ENCODE measurements at regions not wholly inside any gene's neighbourhood (a gene's known extent, or its start where the extent isn't known, plus 50 kb on each side); places are given as distances from the start of the nearest gene placed in this dataset.

DNA sequence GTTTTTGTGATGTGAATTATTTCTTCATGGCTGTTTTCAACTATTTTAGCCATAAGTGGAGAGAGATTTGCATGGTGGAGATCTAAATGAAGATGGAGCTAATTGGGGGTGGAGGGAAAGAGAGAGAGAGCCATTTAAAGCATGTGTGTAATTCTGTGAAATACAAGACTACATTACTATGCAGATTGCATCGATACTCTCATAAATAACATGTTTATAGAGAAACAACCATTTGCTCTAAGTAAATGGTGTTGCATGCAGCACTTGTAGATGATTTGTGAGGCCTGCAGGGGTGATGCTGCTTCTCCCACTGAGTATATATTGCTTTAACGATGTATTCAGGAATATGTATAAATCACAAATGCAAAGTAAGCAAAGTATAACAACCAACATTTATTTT lies 270.2 kb upstream of the RIOK2 start:
- Histone ChIP-seq H3K4me3 (ENCODE audit: low read length in 2 of 2) (no peak overlapping the region), H3K36me3 (ENCODE audit: control insufficient read depth in 2 of 2, insufficient read depth in 2 of 2, low read length in 1 of 2) (no peaks in the 10 kb centered on the region), H3K27ac (ENCODE audit: low read depth in 1 of 2, low read length in 1 of 2) (no peak overlapping the region), H3K27me3 (ENCODE audit: control insufficient read depth in 2 of 2, insufficient read depth in 1 of 2, low read length in 1 of 2) (no peaks in the 10 kb centered on the region), H3K9me3 (ENCODE audit: control insufficient read depth in 2 of 2, insufficient read depth in 1 of 2, low read length in 1 of 2) (no peaks in the 10 kb centered on the region), H3K4me1 (ENCODE audit: control insufficient read depth in 2 of 2, insufficient read depth in 2 of 2, low read length in 2 of 2) (no peaks in the 10 kb centered on the region)
- 96% methylated on average over 2 of the region's 2 CpGs for WGBS
- DNase-seq (ENCODE audit: low read depth in 6 of 9, low spot score in 9 of 9) = no peak

DNA sequence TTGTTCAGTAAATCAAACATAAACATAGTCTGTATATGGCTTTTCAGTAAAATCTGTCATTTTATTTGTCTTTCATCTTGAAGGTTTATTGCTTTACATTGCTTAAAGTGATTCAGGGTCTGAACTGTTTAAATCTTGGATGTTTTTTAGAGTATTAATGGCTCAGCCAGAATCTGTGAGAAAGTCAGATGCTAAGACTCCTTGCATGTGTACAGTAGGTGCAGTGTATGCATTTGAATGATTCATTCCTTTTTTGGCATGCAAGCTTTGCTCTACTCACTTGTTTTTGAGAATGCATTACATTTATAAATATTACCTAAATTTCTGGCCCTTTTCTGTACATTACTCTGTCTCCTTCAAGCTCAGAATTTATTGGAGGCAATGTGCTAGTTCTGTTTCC lies 271.0 kb upstream of the RIOK2 start:
- no peak overlapping the region for H3K4me3 ChIP-seq (ENCODE audit: low read length in 2 of 2)
- DNase-seq (ENCODE audit: low read depth in 6 of 9, low spot score in 9 of 9) = no peak
- H3K27ac ChIP-seq (ENCODE audit: low read depth in 1 of 2, low read length in 1 of 2) = no peak overlapping the region
- no peaks in the 10 kb centered on the region for H3K9me3 ChIP-seq (ENCODE audit: control insufficient read depth in 2 of 2, insufficient read depth in 1 of 2, low read length in 1 of 2)
- H3K4me1 ChIP-seq (ENCODE audit: control insufficient read depth in 2 of 2, insufficient read depth in 2 of 2, low read length in 2 of 2) = no peaks in the 10 kb centered on the region
- no peaks in the 10 kb centered on the region for H3K36me3 ChIP-seq (ENCODE audit: control insufficient read depth in 2 of 2, insufficient read depth in 2 of 2, low read length in 1 of 2)
- H3K27me3 ChIP-seq (ENCODE audit: control insufficient read depth in 2 of 2, insufficient read depth in 1 of 2, low read length in 1 of 2) = no peaks in the 10 kb centered on the region

DNA sequence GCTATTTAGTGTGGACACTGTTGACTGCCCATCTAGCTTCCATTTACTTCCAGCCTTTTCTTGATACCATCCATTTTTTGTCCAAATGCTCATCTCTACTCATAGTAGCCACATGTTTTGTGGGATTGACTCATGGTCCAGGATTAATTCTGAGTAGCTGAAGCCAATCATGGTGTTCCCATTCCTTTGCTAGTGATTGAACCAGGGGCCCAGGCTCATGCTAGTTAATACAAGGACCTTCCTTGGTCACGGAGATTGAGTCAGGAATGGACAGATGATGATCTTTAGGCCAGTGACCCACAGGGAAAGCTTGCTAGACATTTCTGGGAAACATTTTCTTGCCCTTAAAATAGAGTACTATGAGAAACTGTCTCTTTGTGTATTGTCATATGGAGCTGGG lies 272.9 kb upstream of the RIOK2 start:
- H3K27ac ChIP-seq (ENCODE audit: low read depth in 1 of 2, low read length in 1 of 2) = no peak overlapping the region
- no peak for DNase-seq (ENCODE audit: low read depth in 6 of 9, low spot score in 9 of 9)

DNA sequence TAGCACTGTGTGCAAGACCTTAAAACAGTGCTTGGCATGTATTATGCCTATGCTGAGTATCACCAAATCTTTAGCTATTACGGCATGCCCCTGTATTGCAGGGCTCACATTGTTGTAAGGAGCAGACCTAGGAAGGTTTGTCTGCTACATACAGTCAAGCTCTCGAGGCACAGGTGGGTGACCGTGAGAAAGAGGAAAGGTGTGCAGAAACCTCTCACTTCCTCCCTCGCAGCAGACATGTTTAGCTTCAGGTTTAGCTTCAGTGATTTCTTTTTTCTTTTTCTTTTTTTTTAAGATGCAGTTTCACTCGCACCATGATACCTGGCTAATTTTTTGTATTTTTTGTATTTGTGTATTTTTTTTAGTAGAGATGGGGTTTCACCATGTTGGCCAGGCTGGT lies 275.8 kb upstream of the RIOK2 start:
- Histone ChIP-seq H3K27ac (ENCODE audit: low read depth in 1 of 2, low read length in 1 of 2) (no peak overlapping the region), H3K4me3 (ENCODE audit: low read length in 2 of 2) (no peak overlapping the region), H3K9me3 (ENCODE audit: control insufficient read depth in 2 of 2, insufficient read depth in 1 of 2, low read length in 1 of 2) (no peaks in the 10 kb centered on the region), H3K4me1 (ENCODE audit: control insufficient read depth in 2 of 2, insufficient read depth in 2 of 2, low read length in 2 of 2) (no peaks in the 10 kb centered on the region), H3K27me3 (ENCODE audit: control insufficient read depth in 2 of 2, insufficient read depth in 1 of 2, low read length in 1 of 2) (no peaks in the 10 kb centered on the region), H3K36me3 (ENCODE audit: control insufficient read depth in 2 of 2, insufficient read depth in 2 of 2, low read length in 1 of 2) (no peaks in the 10 kb centered on the region)
- 91% methylated on average over 5 of the region's 5 CpGs for WGBS
- no peak for DNase-seq (ENCODE audit: low read depth in 6 of 9, low spot score in 9 of 9)

More for the DNA sequence above, 272.9 kb upstream of the RIOK2 start:
- Histone ChIP-seq H3K27me3 (ENCODE audit: control insufficient read depth in 2 of 2, insufficient read depth in 1 of 2, low read length in 1 of 2) (no peaks in the 10 kb centered on the region), H3K4me1 (ENCODE audit: control insufficient read depth in 2 of 2, insufficient read depth in 2 of 2, low read length in 2 of 2) (no peaks in the 10 kb centered on the region), H3K9me3 (ENCODE audit: control insufficient read depth in 2 of 2, insufficient read depth in 1 of 2, low read length in 1 of 2) (no peaks in the 10 kb centered on the region), H3K4me3 (ENCODE audit: low read length in 2 of 2) (no peak overlapping the region), H3K36me3 (ENCODE audit: control insufficient read depth in 2 of 2, insufficient read depth in 2 of 2, low read length in 1 of 2) (no peaks in the 10 kb centered on the region)
- whole genome bisulfite sequencing = 88% methylated on average over 1 of the region's 1 CpG

DNA sequence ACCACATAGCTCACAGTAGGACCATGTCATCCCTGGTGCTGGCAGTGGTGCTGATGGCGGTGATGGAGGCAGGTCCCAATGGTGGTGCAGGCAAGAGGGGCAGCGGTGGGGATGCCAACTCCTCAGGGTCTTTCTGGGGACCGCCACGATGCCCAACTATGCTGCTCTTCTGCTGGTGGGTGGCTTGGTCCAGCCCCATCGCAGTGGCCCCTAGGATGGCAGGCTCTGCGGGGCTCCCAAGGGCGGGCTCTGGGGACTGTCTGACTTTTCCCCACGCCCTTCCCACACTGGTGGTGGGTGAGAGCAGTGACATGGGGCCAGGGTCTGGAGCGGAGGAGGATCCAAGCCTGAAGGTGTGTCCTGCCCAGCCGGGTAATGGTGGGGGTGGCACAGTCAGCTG lies 288.9 kb upstream of the RIOK2 start:
- peaks cover 2 to 36% of the 10 kb centered on the region in 2 donors for H3K9me3 ChIP-seq (ENCODE audit: control insufficient read depth in 2 of 2, insufficient read depth in 1 of 2, low read length in 1 of 2)

DNA sequence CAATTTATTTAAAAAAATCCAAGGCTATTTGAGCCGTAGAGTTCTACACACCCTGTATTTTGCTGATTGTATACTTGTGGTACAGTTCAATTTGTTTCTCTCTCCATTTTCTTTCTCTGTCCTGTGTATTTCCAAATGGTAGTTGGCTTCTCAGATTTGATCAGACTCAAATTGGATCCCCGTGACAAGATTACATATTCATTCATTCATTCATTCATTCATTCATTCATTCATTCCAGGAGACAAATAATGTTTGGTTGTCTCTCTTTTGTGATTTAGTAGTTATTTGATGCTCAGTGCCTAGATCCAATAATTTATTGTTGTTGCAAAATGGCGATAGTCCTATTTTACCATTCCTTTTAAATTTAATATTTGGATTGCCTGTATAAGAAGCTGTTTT lies 292.8 kb upstream of the RIOK2 start:
- H3K27ac ChIP-seq (ENCODE audit: low read depth in 1 of 2, low read length in 1 of 2) = no peak overlapping the region
- no peaks in the 10 kb centered on the region for H3K27me3 ChIP-seq (ENCODE audit: control insufficient read depth in 2 of 2, insufficient read depth in 1 of 2, low read length in 1 of 2)
- H3K9me3 ChIP-seq (ENCODE audit: control insufficient read depth in 2 of 2, insufficient read depth in 1 of 2, low read length in 1 of 2) = peaks cover 0 to 14% of the 10 kb centered on the region in 2 donors
- no peaks in the 10 kb centered on the region for H3K4me1 ChIP-seq (ENCODE audit: control insufficient read depth in 2 of 2, insufficient read depth in 2 of 2, low read length in 2 of 2)
- no peak overlapping the region for H3K4me3 ChIP-seq (ENCODE audit: low read length in 2 of 2)
- no peaks in the 10 kb centered on the region for H3K36me3 ChIP-seq (ENCODE audit: control insufficient read depth in 2 of 2, insufficient read depth in 2 of 2, low read length in 1 of 2)
- WGBS = 96% methylated on average over 3 of the region's 3 CpGs
- no peak for DNase-seq (ENCODE audit: low read depth in 6 of 9, low spot score in 9 of 9)

More for the DNA sequence above, 288.9 kb upstream of the RIOK2 start:
- no peak overlapping the region for H3K4me3 ChIP-seq (ENCODE audit: low read length in 2 of 2)
- no peaks in the 10 kb centered on the region for H3K36me3 ChIP-seq (ENCODE audit: control insufficient read depth in 2 of 2, insufficient read depth in 2 of 2, low read length in 1 of 2)
- no peaks in the 10 kb centered on the region for H3K4me1 ChIP-seq (ENCODE audit: control insufficient read depth in 2 of 2, insufficient read depth in 2 of 2, low read length in 2 of 2)
- no peaks in the 10 kb centered on the region for H3K27me3 ChIP-seq (ENCODE audit: control insufficient read depth in 2 of 2, insufficient read depth in 1 of 2, low read length in 1 of 2)
- DNase-seq (ENCODE audit: low read depth in 6 of 9, low spot score in 9 of 9) = no peak
- H3K27ac ChIP-seq (ENCODE audit: low read depth in 1 of 2, low read length in 1 of 2) = no peak overlapping the region
- 92% methylated on average over 10 of the region's 10 CpGs for WGBS

DNA sequence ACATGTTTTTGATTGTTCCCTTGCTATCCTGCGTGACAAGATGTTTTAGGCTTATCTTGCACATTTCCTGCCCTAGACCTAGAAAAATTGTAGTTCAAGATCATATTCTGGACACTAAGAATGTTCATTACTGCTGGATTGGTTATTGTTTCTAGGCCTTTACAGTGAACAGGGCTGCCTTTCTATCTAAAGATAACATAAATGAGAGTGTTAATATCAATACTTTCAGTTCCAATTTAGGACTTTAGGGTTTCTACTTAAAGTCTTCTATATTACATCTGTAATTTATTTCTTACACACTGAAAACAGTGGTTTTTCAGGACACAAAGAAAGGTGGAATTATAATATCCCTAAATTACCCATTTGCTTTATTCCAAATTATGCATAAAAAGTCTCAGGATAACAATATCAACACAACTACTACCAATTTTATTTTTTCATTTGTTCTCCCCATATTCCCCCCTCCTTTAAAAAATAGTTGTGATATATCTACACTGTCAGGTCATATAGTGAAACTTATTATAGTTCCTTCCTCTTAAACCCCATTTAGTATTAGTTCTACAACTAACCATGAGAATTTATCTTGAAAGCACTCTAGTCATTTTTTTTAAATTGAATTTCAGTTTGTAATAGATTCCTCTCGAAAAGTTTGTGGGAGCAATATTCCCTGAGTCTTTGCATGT lies 293.9 kb upstream of the RIOK2 start:
- Histone ChIP-seq H3K27ac (ENCODE audit: low read depth in 1 of 2, low read length in 1 of 2) (no peak overlapping the region), H3K4me3 (ENCODE audit: low read length in 2 of 2) (no peak overlapping the region), H3K9me3 (ENCODE audit: control insufficient read depth in 2 of 2, insufficient read depth in 1 of 2, low read length in 1 of 2) (peaks cover 0 to 2% of the 10 kb centered on the region in 2 donors), H3K4me1 (ENCODE audit: control insufficient read depth in 2 of 2, insufficient read depth in 2 of 2, low read length in 2 of 2) (no peaks in the 10 kb centered on the region), H3K27me3 (ENCODE audit: control insufficient read depth in 2 of 2, insufficient read depth in 1 of 2, low read length in 1 of 2) (no peaks in the 10 kb centered on the region), H3K36me3 (ENCODE audit: control insufficient read depth in 2 of 2, insufficient read depth in 2 of 2, low read length in 1 of 2) (no peaks in the 10 kb centered on the region)
- no peak for DNase-seq (ENCODE audit: low read depth in 6 of 9, low spot score in 9 of 9)
- 94% methylated on average over 2 of the region's 2 CpGs for WGBS

DNA sequence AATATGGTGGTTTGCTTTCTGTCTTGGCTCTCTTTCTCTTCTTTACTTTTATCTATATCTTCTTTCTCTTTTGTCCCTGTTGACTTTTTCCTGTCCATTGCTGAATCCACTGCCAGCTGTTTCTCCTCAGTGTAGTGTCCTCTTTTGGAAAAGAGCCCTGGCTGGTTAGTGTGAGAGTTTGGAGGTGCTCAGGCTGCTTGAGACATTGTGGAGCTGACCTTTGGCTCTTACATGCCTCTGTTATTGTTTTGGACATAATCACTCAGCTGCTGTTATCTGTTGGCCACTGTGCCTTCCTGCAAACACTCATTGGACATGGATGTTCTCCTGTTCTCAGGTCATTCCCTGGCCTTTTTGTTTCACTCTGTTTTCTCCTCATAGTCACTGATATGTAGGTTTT lies 295.4 kb upstream of the RIOK2 start:
- Histone ChIP-seq H3K9me3 (ENCODE audit: control insufficient read depth in 2 of 2, insufficient read depth in 1 of 2, low read length in 1 of 2) (no peaks in the 10 kb centered on the region), H3K36me3 (ENCODE audit: control insufficient read depth in 2 of 2, insufficient read depth in 2 of 2, low read length in 1 of 2) (no peaks in the 10 kb centered on the region), H3K4me1 (ENCODE audit: control insufficient read depth in 2 of 2, insufficient read depth in 2 of 2, low read length in 2 of 2) (no peaks in the 10 kb centered on the region), H3K27me3 (ENCODE audit: control insufficient read depth in 2 of 2, insufficient read depth in 1 of 2, low read length in 1 of 2) (no peaks in the 10 kb centered on the region), H3K27ac (ENCODE audit: low read depth in 1 of 2, low read length in 1 of 2) (no peak overlapping the region), H3K4me3 (ENCODE audit: low read length in 2 of 2) (no peak overlapping the region)
- DNase-seq (ENCODE audit: low read depth in 6 of 9, low spot score in 9 of 9) = no peak

DNA sequence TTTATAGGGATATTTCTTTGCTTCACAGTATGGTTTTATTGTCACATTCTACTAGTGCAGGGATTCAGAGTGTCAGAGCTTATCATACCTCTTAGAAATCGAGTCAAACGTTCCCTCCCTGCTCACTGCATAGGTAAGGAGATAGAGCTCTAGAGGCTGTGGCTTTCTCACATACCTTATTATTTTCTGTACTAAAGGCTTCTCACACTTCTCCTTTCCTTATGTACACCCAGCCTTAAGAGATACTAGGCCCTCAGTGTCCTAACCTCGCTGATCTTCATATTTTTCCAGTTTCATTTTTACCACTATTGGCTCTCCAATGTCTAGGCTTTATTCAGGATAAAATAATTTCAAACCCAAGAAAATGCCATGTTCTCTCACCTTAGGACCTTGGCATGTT lies 297.3 kb upstream of the RIOK2 start:
- DNase-seq (ENCODE audit: low read depth in 6 of 9, low spot score in 9 of 9) = no peak
- no peaks in the 10 kb centered on the region for H3K36me3 ChIP-seq (ENCODE audit: control insufficient read depth in 2 of 2, insufficient read depth in 2 of 2, low read length in 1 of 2)
- no peak overlapping the region for H3K27ac ChIP-seq (ENCODE audit: low read depth in 1 of 2, low read length in 1 of 2)
- WGBS = 89% methylated on average over 3 of the region's 3 CpGs
- no peaks in the 10 kb centered on the region for H3K4me1 ChIP-seq (ENCODE audit: control insufficient read depth in 2 of 2, insufficient read depth in 2 of 2, low read length in 2 of 2)
- no peaks in the 10 kb centered on the region for H3K27me3 ChIP-seq (ENCODE audit: control insufficient read depth in 2 of 2, insufficient read depth in 1 of 2, low read length in 1 of 2)
- H3K9me3 ChIP-seq (ENCODE audit: control insufficient read depth in 2 of 2, insufficient read depth in 1 of 2, low read length in 1 of 2) = no peaks in the 10 kb centered on the region
- no peak overlapping the region for H3K4me3 ChIP-seq (ENCODE audit: low read length in 2 of 2)

Data from thymus (tissue), 11 donors.